ENCODE measurements at regions not wholly inside any gene's neighbourhood (a gene's known extent, or its start where the extent isn't known, plus 50 kb on each side); places are given as distances from the start of the nearest gene placed in this dataset.

DNA sequence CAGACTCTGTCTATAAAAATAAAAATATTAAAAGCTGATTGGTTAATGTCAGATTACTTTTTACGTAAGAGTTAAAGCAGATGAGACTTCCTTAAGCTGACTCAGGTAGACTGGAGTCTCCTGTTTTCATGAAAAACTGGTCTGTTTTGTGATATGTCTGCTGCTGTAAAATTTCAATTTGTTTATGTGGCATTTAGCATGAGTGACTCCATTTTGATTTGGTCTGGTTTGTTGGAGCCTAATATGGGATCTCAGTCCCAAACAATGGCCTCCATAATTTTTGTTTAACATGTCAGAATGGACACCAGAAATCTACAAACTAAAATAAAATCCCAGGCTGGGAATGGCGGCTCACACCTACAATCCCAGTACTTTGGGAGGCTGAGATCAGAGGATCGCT, 57.8 kb upstream of the LEKR1 start:
- Histone ChIP-seq H3K4me3 (no peak overlapping the region), H3K27ac (no peak overlapping the region), H3K4me2 (no peak overlapping the region), H3K9me3 (no peaks in the 10 kb centered on the region), H3K4me1 (peaks cover 7% of the 10 kb centered on the region; the same call in 1 of the 3 replicates)
- POLR2A ChIA-PET: no interaction called here
- WGBS (ENCODE audit: missing lambda C conversion rate): 92% methylated on average over 3 of the region's 3 CpGs
- no peak for DNase-seq (ENCODE audit: low read depth in 1 of 2, low spot score in 1 of 2)
- peak; percentile 13 for FAIRE-seq
- CTCF ChIA-PET: interaction anchor here (0.9 to 1.4 kb wide), 2 partner anchors 11 to 314 kb away, joined by 3 read pairs; no protein-coding TSS in a partner anchor
- no peak for ATAC-seq
- TF ChIP-seq JUN (IDR thresholded peaks at IDR 0.05) (no peak), TFCP2L1 (CRISPR knock-in tag; IDR thresholded peaks at IDR 0.05) (no peak), REST (IDR thresholded peaks at IDR 0.05) (no peak), CEBPB (IDR thresholded peaks at IDR 0.05) (no peak), ZNF302 (CRISPR knock-in tag; IDR thresholded peaks at IDR 0.05) (no peak), ZC3H11A (IDR thresholded peaks at IDR 0.05) (no peak), ZFP36 (IDR thresholded peaks at IDR 0.05; ENCODE audit: borderline replicate concordance, partially characterized antibody) (no peak), RARB (CRISPR knock-in tag; IDR thresholded peaks at IDR 0.05) (no peak), USF2 (IDR thresholded peaks at IDR 0.05) (no peak), NFE2L2 (conservative IDR thresholded peaks at IDR 0.05; ENCODE audit: low read length) (no peak), BCL3 (IDR thresholded peaks at IDR 0.05) (no peak), NR3C1 (IDR thresholded peaks at IDR 0.05) (no peak), RAD21 (conservative IDR thresholded peaks at IDR 0.05 in 1 of 2, IDR thresholded peaks at IDR 0.05 in 1 of 2) (no peak), FOXS1 (CRISPR knock-in tag; IDR thresholded peaks at IDR 0.05) (no peak), MAFK (IDR thresholded peaks at IDR 0.05; ENCODE audit: partially characterized antibody) (no peak), HDAC2 (IDR thresholded peaks at IDR 0.05) (no peak)
- TF ChIP-seq, protein P1, sequence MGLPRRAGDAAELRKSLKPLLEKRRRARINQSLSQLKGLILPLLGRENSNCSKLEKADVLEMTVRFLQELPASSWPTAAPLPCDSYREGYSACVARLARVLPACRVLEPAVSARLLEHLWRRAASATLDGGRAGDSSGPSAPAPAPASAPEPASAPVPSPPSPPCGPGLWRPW (IDR thresholded peaks at IDR 0.05): no peak
- TF ChIP-seq, protein P2, sequence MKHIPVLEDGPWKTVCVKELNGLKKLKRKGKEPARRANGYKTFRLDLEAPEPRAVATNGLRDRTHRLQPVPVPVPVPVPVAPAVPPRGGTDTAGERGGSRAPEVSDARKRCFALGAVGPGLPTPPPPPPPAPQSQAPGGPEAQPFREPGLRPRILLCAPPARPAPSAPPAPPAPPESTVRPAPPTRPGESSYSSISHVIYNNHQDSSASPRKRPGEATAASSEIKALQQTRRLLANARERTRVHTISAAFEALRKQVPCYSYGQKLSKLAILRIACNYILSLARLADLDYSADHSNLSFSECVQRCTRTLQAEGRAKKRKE (CRISPR knock-in tag; IDR thresholded peaks at IDR 0.05; ENCODE audit: low read depth): no peak

DNA sequence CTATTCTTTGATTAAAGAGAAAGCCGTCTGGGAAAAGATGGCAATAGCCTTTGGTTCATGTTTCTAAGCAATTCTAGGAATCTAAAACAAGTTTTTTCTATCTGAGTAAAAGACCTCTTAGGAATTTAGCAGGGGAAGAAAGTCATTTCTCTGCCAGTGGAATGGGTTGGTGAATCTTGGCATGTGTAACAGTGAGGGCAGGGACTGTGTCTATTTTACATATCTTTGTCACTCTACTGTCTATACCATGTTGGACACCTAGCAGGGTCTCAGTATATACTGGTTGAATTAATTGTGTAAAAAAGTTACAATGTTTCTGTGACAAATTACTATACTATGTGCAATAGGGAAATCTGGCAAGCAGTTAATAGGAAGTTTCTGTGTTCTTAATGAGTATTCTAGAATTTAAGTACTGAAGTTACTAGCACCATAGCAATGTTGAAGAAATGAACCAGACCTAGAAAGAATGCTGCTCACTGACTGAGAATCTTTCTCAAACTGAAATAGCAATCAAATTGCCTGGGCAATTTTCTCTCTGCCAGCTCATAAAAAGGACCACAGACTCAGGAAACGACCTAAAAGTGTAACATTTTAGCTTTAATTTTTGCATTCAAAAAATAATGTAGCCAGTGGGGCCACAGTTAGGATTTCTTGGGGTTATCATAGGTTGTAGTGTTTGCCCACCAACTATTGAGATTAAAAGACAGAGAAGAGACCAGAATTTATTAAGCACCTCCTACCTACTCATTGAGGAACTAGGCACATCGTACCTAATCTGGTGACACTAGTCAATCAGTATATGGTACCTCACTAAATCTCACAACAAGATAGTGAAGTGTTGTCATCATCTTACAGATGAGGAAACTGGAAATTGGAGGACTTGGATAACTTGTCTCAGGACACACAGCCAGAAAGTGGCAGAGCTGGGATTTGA, 56.2 kb upstream of the LEKR1 start:
- no peak for TF ChIP-seq E2F6 (IDR thresholded peaks at IDR 0.05; ENCODE audit: borderline replicate concordance, low read depth)
- TF ChIP-seq RNF2 (IDR thresholded peaks at IDR 0.05; ENCODE audit: borderline replicate concordance, low read depth): no peak
- TF ChIP-seq CBX8 (IDR thresholded peaks at IDR 0.05): no peak
- no peak for TF ChIP-seq RFX5 (IDR thresholded peaks at IDR 0.05)
- TF ChIP-seq MAFK (IDR thresholded peaks at IDR 0.05; ENCODE audit: partially characterized antibody): no peak
- no peak for TF ChIP-seq TP53 (CRISPR knock-in tag; IDR thresholded peaks at IDR 0.05)
- FAIRE-seq: no peak
- H3K27ac ChIP-seq: no peak overlapping the region
- H3K4me2 ChIP-seq: no peak overlapping the region
- ChIA-PET CTCF (no interaction called here), POLR2A (no interaction called here)
- DNase-seq (ENCODE audit: low read depth in 1 of 2, low spot score in 1 of 2): no peak
- ATAC-seq: no peak
- 88% methylated on average over 3 of the region's 3 CpGs for WGBS (ENCODE audit: missing lambda C conversion rate)
- H3K4me1 ChIP-seq: peaks cover 7% of the 10 kb centered on the region; the same call in 1 of the 3 replicates
- H3K9me3 ChIP-seq: no peaks in the 10 kb centered on the region
- H3K4me3 ChIP-seq: no peak overlapping the region
